Kidney glomerular epithelial cell (primary cell): ENCODE measurements at regions not wholly inside any gene's neighbourhood (a gene's known extent, or its start where the extent isn't known, plus 50 kb on each side); places are given as distances from the start of the nearest gene placed in this dataset.

Experiments
- DNase-seq: peaks from one replicate; lab custom pipeline; 2025; lab: John Stamatoyannopoulos, UW

DNA sequence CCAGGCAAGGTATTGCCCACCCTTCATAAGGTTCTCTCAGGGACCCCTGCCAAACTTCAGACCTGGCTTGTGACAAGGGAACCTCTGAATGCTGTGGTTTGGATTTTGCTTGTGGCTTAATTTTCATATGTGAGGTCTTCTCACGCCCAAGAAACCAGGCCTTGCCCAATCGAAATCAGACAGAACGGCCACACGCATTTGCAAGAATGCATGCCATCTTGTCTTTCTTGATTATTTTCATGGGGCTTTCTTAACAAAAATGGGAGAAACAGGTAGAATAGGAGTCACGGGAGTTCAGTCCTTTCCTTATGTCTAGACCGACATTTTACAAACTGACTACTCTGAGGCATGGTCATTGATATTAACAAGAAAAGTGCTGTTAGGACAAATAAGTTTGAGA, 170.2 kb upstream of the PAPPA start:
- DNase-seq = no peak

DNA sequence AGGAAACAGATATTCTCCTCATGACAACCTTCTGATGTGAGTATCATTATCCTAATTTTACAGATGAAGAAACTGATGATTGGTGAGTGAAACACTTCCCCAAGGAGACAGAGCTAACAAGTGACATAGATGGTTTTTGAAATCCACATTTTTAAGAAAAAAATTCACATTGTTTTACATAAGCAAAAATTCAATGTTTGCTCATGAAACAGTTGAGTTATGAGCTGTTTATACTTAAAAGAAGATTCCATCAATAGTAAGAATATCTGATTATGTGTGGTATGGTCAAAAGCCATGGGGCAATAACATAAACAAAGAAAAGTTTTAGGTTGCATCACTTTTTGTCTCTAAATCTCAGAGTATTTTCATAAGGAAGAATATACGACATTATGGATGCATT, 167.9 kb upstream of the PAPPA start:
- DNase-seq = no peak

DNA sequence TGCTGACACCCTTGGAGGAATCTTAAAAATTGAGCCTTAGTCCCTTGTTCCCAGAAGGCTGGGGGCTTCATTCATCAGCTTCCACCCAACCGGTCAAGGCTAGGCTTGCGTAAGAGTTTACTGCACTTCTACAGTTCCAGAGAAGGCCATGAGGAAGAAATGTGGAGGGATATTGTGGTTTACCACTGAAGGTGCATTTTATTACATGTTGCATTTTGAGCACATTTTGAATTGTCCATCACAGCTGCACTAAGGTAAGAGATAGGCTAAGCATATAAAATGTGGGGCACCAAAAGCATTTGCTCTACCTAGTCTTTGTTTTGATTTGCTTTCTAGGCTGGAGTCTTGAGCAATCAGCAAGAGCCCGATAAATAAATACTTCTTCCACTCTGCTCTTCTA, 167.1 kb upstream of the PAPPA start:
- no peak for DNase-seq

DNA sequence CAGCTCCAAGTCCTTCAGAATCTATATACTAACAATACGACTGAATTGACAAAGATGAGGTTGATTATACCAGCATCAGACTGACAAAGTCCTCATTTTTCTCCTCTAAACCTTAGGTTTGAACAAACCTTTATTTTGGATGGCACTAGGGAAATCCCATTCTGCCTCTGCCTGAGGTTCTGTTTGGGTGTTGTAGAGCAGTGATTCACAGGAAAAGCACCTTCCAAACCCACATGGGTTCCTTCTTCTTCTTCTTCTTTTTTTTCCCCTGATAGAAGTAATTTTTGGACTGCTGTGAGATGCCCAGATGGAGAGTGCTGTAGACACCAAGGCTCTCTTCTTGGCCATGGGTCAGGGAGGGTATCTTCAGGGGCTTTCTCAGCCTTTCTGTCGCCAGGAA, 164.9 kb upstream of the PAPPA start:
- no peak for DNase-seq

DNA sequence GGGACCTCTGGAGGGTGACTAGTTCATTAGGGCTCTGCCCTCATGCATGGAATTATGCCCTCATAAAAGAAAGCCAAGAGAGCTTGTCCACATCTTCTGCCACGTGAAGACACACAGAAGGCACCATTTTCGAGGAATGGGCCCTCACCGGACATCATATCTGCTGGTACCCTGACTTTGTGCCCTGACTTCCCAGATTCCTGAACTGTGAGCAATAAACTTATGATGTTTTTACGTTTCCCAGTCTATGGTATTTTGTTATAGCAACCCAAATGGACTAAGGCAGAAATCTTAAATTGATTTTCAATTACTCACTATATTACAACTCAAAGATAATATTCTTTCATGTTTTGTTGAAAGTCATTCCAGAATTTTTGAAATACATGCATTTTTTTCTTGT, 163.8 kb upstream of the PAPPA start:
- no peak for DNase-seq

DNA sequence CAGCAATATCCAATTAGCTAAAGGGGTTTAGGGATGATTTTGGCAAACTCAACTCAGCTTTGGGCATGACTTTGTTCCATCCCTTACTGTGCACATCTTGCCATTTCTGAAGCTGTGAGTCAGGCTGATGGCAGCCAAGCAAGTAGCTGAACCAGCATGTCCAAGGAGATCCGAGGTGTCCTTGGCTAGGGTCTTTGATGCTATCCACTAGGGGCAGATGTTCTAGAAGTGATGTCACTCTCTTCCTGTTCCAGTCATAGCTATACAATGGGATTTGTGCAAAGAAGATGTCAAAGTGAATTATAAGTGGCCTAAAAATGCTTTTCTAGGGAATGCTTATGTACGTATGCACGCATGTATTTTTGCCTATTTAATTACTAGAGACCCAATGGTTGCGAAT, 160.8 kb upstream of the PAPPA start:
- DNase-seq = peak; percentile 7

DNA sequence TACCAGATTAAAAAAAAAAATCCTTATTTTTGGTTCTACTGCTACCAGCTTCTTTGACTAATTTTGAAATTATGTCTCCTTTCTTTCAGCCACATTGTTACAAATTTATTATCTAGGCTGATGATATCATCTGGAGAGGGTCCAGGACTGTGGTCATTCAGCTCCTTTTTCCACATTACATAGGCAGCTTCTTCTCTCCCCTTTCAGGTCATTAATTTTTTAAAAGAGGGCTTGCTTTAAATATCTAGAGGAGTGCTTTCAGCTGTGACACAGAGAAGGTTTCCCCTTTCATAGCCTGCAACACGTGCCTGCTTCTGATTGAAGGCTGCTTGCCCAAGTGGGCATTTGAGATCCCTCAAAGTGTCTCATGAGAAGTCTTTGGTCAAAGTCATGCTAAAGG, 155.7 kb upstream of the PAPPA start:
- peak; percentile 78 for DNase-seq

DNA sequence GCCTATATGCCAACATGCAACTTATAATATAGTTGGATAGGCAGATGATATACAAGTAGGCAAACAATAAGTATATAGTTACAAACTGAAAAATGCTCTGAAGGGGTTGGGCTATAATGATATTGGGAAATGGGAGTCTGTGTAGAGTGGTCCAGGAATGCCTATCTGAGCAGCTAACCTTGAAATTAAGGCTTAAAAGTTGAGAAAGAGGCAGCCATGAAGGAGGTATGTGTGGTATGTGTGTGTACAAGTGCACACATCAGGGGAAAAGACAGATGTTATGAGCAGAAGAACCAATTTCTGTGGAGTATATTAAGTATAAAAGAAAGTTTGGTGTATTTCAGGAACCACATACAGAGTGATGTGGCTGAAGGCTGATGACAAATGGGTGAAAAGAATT, 154.9 kb upstream of the PAPPA start:
- no peak for DNase-seq

DNA sequence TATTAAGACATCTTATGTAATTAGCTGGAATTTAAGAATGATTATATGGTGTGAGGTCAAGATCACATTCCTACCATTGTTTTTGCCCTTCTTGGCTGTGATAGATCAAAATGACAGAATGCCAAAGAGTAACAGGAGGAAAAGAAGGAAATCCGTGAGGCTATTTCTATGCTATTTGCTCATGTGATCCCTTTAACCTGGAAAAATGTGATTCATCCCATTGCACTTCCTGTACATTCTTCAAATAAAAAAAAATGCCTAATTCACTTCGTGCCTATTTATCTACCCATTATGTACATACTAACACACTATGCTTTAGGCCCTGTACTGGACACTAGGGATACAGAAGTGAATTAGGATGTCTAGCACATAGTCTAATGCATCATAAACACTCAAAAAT, 154.1 kb upstream of the PAPPA start:
- peak; percentile 43 for DNase-seq

DNA sequence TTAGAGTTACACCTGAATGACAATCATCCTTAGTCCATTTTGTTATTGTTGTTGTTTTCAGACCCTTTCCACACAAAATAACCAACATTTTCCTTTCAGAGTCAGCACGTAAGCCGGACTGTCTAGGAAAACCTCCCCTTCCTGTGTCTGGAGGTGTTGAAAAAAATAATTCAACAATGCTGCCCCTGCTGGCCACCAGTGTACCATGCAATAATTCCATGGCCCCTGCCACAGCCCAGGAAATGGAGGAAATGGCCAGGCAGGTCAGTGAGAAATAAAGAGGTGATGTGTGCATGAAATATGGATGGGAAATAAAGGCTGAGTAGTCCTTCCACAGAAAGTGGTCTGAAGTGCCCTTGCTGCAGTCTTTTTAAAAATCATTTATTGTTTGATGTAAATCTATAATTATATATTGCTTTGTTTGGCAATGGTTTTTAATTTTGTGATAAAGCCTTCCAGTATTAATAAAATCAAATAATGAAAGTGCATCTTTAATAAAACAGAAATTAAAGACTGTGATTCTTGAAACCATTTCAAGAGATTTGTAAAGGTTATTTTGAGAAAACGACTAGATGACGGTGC, 152.8 kb upstream of the PAPPA start:
- DNase-seq = no peak

DNA sequence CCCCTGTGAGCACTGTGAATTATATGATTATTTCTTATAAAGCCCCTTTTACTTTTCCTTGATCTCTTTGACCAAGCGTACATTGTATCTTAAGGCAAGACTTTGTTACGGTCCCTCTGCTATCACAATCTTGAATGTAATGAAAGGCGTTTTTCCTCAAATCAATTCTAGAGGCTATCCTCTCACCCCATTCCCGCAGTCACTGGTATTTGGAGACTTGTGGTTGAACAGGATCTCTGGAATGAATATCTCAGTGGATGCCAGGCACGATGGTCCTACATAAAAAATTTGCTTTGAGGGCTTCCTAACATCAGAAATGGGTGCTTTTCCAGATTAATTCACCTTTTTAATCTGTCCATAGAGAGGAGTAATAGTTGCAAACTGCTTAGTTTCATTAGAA, 151.4 kb upstream of the PAPPA start:
- no peak for DNase-seq

DNA sequence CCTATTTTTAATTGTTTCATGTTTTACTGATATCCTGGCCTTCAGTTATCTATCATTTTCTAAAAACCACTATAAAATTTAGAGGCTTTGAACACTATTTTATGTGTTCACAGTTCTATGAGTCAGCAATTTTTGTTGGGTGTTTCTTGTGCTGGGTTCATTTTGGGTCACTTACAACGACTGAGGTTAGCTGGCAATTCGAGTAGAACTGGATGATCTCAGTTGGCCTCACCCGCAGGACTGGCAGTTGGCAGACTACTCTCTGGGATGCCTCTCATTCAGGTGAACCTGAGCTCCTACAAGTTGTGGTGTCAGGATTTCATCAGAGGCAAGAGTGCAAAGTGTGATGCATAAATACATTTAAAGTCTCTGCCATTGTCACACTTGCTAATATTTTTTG, 151.0 kb upstream of the PAPPA start:
- DNase-seq = peak; percentile 18

DNA sequence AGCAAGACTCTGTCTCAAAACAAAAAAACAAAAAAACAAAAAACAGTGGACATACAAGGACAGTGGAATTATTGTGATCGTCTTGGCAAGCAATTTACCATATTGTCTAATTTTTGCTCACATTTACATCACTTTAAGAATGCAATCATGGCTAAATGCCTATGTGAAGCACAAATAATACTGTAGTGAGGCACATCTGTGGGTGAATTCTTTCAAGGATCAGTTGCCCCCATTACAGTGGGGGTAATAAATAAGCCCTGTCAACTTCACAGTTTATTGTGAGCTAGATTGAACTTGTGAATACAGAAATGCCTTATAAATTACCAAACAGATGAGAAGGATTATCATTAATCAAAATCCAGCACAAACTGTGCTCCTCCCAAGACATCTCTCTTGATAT, 150.2 kb upstream of the PAPPA start:
- DNase-seq = no peak

DNA sequence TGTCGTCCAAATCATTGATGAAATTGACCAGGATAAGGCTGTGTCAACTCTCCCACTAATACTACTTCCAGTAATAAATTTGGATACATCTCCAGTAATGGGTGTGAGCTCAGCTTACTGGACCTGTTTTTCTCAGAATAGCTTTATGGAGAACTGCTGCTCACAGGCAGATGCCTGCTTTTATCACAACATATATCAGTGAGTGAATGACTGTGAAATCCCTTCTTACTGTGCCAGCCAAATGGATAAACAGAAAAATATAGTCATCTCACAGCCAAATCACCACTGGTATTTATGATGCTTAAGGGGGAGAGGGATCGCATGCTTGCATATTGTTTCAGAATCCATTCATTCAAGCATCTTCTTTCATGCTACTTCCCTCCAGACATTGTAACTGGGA, 148.4 kb upstream of the PAPPA start:
- no peak for DNase-seq

DNA sequence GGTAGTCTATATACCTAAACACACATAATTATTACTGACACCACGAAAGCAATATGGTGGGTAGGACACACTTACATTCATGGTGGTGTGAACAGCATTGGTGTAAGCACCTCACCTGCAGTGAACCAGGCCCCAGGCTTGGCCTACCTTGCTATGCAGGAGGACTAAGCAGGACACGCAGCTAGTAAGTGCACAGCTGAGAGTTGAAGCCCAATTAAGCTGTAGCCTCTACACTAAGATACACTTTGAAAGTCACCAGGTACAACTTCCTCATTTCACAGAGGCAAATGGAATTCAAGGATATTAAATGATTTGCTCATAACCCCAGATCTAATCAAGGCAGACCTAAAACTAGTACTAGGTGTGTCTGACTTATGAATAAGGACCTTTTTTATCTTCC, 145.8 kb upstream of the PAPPA start:
- no peak for DNase-seq

DNA sequence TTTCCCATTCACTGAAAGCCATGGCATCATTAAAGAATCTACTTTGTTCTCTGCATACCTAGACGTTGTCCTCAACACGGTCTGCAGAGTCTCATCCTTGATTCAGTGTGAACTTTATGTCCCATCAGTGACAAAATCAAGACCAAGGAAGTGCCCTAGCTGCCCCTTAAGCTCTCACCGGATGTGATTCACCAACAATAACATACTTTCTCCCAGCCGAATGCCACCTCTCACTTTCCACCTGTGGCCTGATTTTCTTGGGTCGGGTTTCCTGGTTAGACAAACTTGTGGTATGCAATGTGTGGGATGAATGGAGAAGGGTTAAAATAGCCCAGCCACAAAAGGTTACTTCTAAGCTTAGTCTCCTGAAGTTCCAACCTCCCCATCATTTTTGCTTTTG, 145.3 kb upstream of the PAPPA start:
- DNase-seq = peak; percentile 65

DNA sequence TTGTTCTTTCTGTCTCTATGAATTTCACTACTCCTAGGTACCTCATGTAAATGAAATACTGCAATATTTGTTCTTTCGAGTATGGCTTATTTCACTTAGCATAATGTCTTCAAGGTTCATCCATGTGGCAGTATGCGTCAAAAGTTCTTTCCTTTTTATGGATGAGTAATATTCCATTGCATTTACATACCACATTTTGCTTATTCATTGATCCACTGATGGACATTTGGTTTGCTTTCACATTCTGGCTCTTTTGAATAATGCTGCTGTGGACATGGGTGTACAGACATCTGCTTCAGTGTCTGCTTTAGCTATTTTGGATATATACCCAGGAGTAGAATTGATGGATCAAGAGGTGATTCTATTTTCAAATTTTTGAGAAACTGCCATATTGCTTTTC, 144.2 kb upstream of the PAPPA start:
- no peak for DNase-seq

DNA sequence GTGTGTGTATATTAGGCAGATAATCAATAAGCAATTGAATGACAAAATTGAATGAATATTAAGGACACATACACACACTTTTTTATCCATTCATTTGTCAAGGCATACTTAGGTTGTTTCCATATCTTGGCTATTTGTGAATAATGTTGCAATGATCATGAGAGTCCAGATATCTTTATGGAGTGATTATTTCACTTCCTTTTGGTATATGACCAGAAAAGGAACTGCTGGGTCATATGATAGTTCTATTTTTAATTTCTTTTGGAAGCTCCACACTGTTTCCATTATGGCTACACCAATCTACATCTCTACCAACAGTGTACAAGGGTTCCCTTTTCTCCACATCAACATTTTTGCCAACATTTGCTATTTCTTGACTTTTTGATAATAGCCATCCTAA, 137.7 kb upstream of the PAPPA start:
- DNase-seq = no peak

DNA sequence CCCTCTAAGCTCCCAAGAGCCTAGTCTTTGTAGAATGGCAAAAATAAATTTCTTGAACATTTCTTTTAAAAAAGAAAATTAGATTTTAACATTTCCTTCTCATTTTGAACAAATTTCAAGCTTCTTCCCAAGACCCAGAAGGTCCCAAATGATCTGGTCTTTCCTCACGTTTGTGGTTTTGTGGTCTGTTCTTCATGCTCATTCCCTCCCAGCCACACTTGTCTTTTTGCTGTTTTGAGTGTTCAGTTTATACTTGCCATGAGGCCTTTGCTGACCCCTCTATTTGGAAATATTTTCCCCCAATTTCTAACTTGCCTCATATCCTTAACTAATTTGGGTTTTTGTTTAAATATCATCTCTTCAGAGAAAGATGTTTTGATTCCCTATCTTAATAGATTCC, 133.4 kb upstream of the PAPPA start:
- no peak for DNase-seq

DNA sequence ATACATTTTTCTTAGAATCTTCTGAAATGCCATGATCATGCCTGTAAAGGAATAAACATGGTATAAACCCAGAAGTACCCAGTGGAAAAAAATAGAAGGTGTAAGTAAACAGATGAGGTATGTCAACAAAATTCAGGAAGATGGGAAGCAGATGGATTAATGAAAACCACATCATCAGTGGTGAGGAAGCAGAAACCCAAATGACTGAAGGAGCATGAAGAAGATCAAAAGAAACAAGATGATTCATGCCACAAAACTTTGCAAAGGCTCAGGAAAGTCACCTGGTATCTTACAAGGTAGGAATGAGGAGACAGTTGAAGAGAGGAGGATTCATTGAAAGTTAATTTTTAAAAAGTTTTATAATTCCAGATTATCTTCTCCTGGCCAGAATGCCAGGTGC, 132.8 kb upstream of the PAPPA start:
- DNase-seq = peak; percentile 90

DNA sequence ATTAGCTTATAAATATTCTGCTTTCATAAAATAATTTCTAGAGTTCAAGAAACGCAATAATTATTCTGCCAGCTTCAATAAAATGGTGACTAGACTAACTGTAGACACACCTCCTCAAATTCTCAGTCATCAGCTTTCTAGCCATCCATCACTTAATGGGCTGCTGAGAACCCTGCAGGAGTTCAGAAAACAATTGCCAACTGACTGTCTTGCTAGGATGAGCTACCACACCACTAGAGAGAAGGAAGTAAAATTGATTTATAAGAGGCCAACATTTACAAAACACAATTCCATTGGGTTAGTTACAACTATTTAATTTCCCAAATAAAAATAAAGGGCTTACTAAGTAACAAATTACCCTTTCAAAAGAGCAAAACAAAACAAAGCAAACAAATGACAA, 126.5 kb upstream of the PAPPA start:
- peak; percentile 55 for DNase-seq

DNA sequence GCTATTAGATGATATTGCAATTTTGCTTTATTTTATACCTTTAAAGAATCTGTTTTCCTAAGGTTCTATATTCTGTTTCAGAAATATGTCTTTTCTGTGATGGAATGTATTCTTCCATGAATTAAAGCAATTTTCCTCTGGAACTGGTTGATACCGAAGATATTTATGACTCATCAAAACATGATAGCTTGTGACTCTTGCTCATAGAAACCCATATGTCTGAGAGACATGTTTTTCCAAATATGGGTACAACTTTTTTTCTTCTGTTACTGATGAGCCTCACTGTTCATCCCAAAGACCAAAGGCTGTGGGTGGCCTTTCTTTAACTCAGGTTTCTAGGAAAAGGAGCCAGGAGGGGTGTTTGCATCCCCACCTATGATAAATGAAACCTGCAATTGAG, 126.1 kb upstream of the PAPPA start:
- DNase-seq = peak; percentile 61

DNA sequence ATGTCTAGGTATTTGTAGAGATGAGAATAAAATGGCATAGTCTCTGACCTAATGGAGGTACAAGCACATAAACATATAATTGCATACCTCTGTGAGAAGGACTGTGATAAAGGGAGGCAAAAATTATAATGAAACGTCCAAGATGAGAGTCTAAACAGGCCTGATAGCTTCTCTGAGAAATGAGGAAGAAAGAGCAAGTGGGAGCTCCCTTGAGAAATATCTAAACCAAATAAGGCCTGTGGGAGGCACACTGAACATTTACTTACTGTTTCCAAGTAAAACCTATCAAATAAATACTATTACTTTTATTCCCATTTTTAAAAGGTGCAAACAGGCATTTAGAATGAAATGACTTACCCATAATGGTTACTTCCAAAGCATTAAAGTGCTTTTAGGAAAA, 125.6 kb upstream of the PAPPA start:
- DNase-seq = no peak

DNA sequence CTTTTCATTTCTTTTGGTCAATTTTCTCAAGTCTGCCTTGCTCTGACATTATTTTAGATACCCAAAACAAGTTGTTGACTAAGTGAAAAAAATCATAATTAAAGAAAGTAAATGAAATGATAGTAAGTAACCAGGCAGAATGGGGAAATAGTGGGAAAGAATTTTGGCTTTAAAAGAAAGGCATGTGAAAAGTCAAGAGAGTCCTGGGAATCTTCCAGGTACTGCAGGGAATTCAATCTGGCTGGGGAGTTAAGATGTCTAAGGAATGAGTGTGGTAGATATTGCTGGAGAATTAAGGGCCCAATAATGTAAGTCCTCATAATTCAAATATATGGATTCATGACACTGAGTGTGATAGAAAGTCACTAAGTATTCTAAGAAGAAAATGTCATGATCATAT, 123.1 kb upstream of the PAPPA start:
- DNase-seq = no peak
